ENCODE measurements at regions not wholly inside any gene's neighbourhood (a gene's known extent, or its start where the extent isn't known, plus 50 kb on each side); places are given as distances from the start of the nearest gene placed in this dataset.

DNA sequence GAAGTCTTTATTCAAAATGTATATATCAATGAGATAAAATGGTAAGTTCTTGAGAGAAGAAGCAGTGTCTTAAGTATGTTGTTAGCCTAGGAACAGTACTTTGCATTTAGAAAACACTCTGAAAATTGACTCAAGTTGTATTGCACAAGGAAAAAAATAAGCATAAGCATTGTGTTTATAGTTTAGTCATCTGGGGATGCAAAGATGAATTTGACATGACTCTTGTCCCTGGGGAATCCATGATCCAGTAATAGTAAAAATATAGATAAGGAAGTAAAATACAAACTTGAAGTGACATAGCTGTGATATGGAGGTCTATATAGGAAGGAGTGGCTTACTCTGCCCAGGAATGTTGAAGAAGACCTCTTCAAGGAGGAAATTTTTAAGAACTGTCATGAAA lies 185.0 kb upstream of the PTBP2 start:
- TF ChIP-seq, protein P1, sequence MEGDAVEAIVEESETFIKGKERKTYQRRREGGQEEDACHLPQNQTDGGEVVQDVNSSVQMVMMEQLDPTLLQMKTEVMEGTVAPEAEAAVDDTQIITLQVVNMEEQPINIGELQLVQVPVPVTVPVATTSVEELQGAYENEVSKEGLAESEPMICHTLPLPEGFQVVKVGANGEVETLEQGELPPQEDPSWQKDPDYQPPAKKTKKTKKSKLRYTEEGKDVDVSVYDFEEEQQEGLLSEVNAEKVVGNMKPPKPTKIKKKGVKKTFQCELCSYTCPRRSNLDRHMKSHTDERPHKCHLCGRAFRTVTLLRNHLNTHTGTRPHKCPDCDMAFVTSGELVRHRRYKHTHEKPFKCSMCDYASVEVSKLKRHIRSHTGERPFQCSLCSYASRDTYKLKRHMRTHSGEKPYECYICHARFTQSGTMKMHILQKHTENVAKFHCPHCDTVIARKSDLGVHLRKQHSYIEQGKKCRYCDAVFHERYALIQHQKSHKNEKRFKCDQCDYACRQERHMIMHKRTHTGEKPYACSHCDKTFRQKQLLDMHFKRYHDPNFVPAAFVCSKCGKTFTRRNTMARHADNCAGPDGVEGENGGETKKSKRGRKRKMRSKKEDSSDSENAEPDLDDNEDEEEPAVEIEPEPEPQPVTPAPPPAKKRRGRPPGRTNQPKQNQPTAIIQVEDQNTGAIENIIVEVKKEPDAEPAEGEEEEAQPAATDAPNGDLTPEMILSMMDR (IDR thresholded peaks at IDR 0.05; ENCODE audit: insufficient read depth, low read length): no peak
- TF ChIP-seq POLR2AphosphoS5 (IDR thresholded peaks at IDR 0.05; ENCODE audit: low read depth): no peak
- no peak for TF ChIP-seq SPI1 (IDR thresholded peaks at IDR 0.05; ENCODE audit: borderline replicate concordance, low read depth)
- TF ChIP-seq, protein P2, sequence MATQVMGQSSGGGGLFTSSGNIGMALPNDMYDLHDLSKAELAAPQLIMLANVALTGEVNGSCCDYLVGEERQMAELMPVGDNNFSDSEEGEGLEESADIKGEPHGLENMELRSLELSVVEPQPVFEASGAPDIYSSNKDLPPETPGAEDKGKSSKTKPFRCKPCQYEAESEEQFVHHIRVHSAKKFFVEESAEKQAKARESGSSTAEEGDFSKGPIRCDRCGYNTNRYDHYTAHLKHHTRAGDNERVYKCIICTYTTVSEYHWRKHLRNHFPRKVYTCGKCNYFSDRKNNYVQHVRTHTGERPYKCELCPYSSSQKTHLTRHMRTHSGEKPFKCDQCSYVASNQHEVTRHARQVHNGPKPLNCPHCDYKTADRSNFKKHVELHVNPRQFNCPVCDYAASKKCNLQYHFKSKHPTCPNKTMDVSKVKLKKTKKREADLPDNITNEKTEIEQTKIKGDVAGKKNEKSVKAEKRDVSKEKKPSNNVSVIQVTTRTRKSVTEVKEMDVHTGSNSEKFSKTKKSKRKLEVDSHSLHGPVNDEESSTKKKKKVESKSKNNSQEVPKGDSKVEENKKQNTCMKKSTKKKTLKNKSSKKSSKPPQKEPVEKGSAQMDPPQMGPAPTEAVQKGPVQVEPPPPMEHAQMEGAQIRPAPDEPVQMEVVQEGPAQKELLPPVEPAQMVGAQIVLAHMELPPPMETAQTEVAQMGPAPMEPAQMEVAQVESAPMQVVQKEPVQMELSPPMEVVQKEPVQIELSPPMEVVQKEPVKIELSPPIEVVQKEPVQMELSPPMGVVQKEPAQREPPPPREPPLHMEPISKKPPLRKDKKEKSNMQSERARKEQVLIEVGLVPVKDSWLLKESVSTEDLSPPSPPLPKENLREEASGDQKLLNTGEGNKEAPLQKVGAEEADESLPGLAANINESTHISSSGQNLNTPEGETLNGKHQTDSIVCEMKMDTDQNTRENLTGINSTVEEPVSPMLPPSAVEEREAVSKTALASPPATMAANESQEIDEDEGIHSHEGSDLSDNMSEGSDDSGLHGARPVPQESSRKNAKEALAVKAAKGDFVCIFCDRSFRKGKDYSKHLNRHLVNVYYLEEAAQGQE (IDR thresholded peaks at IDR 0.05; ENCODE audit: insufficient replicate concordance, low read depth): no peak
